HG02642 (cell line): ENCODE measurements at regions not wholly inside any gene's neighbourhood (a gene's known extent, or its start where the extent isn't known, plus 50 kb on each side); places are given as distances from the start of the nearest gene placed in this dataset.

Source experiments
- ATAC-seq: cut with Tn5 transposase; IDR thresholded peaks from one replicate; pipeline ENCODE4 v1.9.1; 2021; ENCODE audit warnings: mild to moderate bottlenecking; ENCODE audit not compliant: unreplicated experiment, poor library complexity

DNA sequence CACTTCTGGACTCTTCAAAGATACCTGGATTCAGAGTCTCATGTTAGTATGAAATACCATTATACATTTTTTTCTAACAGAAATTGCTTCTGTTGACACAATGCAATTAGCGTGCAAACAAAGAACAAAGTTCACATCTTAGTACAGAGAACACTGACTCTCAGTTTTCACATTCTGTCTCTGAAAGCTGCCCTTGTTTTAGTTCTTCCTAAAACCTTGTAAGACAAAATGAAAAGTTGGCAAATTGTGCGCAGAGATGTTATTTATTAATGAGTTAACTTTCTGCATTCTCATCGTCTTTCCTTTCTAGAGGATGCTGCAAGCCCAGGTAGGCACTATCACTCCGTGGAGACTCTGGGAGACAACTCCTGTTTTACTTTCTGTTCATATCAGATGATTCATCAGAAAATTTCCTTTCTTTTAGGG is 377.3 kb upstream of the POU3F3 start:
- no peak for ATAC-seq

DNA sequence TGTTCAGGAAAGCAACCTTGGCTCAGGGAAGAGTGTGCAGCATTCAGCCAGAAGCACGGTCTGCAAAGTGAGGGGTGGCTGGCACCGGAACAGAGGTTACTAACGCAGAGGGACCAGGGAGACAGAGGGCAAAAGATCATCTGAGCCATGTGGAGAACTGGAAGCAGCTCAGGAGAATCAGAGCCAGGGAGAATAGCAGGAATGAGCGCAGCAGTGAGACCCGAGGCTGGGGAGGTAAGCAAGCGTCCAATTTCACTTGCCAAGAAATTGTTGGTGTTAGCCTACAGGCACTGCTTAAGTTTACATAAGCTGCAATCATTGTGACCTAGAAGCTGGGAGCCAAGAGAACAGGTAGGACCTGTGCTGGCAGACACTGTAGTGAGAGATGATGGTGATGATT is 372.6 kb upstream of the POU3F3 start:
- no peak for ATAC-seq

DNA sequence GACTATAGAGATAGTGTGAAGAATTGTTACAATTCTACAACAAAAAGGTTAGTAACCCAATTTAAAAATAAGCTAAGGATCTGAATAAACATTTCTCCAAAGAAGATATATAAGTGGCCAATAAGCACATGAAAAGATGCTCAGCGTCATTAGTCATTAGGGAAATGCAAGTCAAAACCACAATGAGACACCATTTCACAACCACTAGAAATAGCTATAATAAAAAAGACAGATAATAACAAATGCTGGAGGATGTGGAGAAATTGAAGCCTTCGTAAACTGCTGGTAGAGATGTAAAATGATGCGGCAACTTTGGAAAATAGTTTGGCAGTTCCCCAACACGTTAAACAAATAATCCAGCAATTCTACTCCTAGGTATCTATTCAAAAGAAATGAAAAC is 366.5 kb upstream of the POU3F3 start:
- no peak for ATAC-seq

DNA sequence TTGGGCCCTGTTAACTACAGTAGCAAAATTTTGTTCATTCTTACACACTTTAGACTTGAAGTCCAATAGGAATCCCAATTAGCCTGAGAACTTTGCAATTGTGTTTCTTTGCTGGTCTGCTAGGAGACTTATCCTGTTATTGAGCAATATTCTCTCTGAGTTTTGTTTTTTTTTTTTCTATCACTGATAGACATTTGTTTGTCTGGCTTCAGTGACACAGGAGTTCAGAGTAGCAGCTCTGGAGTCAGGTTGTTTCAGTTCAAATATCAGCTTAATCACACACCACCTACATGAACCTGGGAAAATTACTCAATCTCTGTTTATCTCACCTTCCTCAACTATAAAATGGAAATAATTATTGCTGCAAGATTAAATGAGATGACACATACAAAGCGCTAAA is 360.2 kb upstream of the POU3F3 start:
- no peak for ATAC-seq

DNA sequence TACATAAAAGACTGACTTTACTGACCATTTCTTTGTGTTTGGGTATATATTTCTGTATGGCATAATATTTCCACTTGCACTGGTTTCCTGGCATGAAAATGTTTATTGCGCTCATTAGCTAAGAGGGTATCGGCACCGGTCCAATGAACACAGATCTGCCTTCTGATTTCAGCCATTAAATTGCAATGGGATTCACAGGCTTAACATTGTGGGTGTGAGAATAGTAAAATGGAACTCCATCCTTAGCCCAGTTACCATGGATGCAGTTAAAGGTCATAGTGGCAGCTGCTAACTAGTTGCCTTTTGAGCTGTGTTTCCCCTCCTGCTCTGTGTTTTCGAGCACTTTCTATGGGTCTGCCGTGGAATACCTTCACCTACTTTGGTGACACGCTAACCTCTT is 352.6 kb upstream of the POU3F3 start:
- no peak for ATAC-seq

DNA sequence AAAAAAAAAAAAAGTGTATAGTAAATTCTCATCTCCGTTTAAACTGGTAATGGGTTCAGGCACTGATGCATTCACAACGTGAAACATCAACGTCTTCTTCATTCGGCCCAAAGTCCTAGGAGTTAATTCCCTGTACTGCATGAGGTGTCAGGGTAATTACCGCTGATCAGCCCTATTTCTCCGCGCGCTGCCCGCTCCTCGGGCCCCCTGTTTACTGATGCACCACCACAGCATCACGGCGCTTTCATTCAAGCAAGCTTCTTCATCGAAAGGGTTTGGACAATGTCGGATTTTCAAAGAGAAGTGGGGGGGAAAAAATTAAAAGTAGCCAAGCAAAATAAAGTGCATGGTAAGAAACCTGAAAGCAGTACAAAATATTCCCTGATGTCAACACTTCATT is 352.0 kb upstream of the POU3F3 start:
- ATAC-seq = no peak

DNA sequence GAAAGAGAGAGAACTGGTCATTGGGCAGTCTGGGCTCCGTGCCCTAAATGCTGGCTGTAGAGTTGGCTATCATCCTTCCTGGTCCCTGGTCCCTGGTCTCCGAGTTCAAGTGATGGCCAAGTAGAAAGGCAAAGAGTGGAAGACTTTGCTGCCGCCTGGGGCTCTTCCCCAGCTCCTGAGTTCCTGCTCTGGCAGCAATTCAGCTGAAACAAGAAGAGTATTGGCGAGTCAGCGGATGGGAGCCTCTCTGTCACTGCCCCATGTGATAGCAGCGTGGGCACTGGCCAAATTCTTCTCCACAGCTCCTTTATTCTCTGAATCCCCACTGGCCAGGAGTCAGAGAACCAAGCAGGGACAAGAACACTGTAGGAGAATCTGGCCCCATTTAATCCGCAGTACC is 351.0 kb upstream of the POU3F3 start:
- no peak for ATAC-seq

DNA sequence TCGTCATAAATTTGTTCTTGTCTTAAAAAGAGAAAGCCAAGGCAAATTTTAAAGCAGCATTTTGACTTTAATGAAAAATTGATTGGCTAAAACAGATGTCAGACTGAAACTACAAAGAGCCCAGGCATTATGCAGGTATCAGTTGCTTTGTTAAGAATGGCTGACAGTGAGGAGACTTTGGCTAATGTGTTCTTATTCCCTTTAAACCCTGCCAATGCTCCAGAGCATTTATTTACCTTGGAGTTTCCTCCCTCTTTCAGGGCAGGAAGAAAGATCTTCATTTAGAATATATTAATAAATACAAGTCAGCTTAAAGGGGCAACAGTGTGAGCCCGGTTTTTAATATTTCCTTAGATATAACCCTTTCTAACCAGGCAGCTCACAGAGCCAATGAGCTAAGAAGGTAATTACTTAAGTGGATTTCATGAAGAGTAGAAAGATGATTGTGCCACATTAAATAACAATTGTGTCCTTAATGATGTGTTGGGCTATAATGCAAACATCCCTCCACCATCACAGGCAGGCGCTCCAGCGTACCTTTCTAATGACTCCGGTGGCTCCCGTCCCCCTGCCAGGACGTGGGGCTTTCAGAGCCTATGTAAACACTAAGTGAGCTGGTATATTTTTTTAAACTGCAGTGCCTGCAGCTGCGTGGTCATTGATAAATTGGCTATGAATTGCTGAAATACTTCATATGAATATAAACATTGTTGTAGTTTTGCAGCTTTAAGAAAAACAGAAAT is 349.4 kb upstream of the POU3F3 start:
- ATAC-seq = no peak

DNA sequence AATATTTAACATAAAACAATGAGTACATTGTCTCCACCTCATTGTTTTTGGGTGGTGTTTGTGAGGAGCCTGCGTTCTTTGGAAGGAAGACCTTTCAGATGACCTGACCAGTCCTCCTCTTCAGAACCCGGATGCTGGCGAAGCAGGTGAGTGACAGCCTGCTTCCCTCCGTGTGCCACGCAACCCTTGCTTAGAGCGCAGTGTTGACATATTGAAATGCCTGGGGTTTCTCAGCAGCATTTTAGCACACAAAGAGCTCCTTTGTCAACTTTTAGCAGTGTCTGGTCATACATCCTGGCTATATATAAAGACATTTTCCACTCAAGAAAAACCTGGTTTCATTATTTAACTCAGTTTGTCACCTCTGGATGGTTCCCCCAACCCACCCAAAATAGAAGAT is 335.7 kb upstream of the POU3F3 start:
- ATAC-seq = no peak

DNA sequence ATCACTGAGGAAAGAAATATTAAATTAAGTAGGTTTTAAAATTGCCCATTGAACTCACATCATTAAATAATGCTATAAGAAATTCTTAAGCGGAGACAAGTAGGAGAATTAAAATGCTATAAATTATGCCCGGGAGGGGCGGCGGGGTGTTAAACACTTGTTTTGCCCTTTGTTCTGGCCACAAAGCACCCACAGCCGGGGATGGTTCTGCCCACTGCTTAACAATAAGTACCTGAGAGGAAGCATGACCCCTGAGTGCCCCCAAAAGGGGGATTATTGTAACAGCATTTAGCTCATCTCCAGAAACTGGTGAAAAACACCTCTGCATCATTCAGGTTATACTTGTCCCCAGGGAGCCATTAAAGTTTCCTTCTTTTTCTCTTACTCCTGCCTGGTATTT is 332.7 kb upstream of the POU3F3 start:
- no peak for ATAC-seq

DNA sequence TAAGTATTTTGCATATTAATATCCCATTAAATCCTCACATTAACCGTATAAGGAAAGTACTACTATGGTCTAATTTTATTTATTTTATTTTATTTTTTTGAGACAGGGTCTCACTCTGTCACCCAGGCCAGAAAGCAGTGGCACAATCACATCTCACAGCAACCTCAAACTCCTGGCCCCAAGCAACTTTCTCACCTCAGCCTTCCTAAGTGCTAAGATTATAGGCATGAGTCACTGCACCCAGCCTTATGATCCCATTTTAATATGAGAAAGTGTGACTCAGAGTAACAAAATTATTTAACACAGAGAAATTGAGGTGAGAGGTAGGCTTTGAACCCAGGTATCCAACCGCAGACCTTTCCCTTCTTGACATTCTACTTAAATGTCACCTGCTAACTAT is 330.0 kb upstream of the POU3F3 start:
- no peak for ATAC-seq

DNA sequence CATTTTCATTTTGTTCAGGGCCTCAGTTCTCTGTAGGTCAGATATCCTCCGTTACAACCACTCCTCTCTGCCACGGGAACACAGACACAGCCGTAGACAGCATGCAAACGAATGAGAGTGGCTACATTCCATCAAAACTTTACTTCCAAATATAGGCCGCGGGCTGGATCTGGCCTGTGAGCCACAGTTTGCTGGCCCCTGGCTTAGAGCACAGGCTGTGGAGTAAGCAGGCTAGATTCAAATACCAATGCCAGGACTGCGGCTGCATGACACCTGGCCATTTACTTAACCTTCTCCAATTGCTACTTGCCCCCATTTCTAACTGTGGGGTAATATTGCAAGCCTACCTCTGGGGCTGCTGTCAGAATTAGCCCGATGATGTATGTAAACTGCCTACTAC is 325.8 kb upstream of the POU3F3 start:
- no peak for ATAC-seq

DNA sequence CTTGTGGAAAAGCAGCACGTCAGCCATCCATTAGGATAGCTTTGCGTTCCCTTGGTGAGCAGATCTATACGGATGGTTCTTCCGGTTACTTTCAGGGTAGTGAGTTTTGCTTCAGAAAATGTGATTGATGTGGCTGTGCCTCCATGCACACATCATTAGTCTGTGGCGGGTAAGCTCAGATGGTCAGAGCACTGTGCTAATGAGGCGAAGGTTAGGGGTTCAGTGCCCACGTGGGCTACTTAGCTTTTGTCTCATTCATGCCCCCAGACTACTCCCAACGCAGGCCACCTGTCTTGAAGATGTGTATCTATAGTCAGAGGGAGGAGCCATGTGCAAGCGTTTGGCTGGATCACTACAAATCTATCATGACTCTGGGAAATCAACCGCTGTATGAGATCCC is 322.8 kb upstream of the POU3F3 start:
- no peak for ATAC-seq

DNA sequence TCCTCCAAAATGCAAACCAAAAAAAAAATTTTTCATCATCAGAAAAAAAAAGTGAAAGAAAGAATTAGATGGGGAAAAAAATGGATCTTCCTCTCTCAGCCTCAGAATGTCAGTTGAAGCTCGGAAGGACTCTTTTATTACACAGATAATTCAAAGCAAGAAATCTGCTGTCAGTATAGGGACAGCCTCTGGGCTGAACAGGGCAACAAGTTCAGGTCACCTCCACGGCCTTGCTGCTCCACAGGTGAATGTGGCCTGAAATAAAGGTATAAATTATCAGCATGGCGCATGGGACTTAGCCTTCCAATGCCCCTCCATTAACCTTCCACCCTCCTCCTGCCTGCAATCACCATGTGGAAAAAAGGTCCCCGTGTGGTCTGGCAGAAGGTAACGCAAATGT is 316.8 kb upstream of the POU3F3 start:
- ATAC-seq = no peak

DNA sequence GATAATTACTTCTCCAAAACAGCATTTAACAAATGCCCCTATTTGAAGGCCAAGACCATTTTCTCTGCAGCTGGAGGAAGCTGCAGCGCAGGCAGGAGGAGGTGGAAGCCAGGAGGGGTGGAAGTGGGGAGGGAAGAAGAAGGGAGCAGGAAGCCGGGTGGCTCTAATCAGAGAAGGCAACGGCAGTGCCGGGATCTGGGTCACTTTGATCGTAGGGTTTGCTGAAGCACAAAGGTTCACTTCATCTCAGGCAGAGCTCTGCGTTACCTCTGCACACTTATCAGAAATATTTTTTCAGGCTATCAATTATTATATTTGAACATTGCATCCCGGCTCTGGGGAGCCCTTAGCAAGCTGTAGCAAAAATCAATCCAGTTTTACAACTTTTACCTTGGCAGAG is 315.8 kb upstream of the POU3F3 start:
- no peak for ATAC-seq

DNA sequence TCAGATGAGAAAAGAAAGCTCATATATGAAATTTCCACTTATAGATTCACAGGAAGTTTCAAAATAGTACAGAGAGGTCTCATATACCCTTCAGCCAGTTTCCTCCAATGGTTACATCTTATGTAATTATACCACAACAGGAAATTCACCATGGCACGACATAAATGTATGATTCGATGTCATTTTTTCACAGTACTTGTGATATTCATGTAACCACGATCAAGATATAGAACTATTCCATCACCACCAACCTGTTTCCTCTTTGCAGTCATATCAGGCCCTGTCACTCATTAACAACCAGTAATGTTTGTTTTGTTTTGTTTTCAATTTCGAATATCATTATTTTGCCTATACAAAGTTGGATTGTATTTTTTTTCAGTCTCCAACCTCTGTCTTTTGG is 314.3 kb upstream of the POU3F3 start:
- ATAC-seq = no peak

DNA sequence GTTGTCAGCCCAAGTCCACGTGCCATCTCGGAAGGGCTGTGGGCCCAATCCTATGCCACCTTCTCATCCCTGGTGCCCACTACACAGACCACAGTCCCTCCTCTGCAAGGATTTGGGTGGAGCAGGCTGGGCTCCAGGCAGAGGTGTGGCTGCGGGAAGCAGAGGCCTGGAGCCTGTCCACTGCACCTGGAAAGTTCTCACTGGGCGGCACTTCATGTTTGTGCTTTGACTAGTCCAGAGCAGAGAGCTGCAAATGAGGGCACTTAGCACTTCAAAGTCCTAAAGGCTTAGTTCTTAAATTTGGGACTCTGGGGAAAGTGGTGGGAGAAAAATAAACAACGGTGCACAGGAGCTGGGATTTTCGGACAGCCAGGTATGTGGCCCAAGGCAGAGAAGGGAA is 308.9 kb upstream of the POU3F3 start:
- ATAC-seq = no peak

DNA sequence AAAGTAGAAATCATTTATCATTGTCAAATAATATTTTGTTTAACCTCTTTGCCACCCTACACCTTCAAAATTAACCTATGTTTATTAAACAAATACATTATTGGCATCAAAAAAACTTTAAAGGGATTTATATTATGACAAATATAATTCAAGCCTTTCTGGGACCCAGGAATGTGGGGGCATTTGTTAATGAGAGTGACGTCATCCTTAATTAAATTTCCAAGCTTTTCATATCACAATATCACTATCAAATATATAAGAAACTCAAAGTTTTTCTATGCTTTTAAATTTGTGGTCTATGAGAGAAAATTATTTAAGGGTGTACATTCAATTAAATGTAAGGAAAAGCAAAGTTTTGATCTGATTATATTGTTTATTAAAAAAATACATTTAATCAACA is 307.4 kb upstream of the POU3F3 start:
- ATAC-seq = no peak

DNA sequence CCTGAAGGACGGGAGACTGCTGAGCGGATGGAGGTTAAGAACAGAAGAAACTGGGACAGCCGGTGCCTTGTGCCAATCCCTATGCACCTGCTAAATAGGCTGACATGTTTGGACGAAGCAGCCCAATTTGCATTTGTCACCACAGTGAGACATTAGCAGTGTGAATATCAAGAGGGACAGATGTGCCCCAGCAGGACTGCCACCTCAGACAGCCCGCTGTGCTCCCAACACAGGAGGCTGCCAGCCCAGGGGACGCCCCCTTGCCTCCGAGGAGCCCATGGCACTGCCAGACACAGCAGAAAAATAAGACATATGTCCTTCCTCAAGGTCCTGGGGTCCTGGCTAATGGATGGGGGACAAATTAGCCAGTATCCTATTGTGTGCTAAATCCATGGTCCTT is 306.7 kb upstream of the POU3F3 start:
- ATAC-seq = no peak

DNA sequence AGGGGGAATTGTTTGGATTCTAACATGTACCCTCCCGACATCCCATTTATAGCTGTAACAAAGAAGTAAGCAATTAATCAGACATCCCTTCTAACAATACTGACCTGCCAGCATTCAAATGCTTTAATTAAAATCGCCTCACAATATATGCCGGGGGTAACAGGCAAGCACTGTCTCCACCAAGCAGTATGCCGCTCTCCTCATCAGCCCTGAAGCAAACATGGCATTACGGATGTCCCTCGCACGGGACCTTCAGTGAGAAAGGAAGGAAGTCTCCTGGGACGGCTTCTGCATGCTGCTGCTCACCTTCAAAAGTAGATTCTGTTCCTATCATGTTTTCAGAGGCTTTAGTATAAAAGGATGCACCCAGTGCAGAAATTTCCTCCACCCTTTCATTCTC is 292.7 kb upstream of the POU3F3 start:
- ATAC-seq = no peak

DNA sequence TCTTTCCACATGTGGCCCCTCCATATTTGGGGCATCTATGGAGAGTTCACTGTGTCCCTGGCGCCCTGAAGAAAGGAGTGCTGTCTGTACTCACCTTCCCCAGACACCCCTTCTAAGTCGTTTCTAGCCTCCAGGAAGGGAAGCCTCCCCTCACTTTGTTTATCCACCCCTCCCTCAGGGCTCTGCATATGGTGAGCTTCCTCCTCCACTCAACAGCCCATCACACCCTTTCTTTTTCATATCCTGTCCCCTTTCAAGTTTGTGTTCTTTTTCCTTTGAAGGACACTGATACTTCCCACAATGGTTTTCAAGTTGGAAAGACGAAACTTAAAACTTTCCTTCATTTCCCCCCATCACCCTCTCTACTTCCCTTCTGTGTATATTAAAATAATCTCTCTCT is 291.4 kb upstream of the POU3F3 start:
- ATAC-seq = no peak

DNA sequence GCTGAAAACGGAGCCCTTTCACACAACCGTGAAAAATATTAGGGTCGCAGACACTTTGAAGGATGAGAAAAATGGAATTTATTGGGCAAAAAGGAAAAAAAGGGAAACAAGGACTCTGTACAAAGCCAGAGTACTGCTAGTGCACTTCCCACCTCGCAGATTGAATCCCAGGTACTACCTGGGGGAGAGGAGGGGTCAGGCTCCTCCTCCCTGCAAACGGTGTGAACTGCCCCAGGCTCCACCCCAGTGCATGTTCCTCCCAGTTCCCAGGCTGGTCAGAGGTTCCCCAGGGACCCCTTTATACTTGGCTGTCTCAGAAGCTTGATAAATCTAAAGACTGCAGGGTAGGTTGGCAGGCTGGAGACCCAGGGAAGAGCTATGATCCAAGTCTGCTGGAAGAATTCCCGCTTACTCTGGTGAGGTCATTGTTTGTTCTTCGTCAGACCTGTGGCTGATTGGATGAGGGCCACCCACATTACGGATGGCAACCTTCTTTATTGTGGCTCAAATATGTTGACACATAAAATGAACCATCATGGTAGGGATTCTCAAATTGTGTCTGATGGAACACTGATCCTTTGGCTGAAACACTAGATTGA is 290.4 kb upstream of the POU3F3 start:
- no peak for ATAC-seq
